ENCODE measurements at regions not wholly inside any gene's neighbourhood (a gene's known extent, or its start where the extent isn't known, plus 50 kb on each side); places are given as distances from the start of the nearest gene placed in this dataset.

DNA sequence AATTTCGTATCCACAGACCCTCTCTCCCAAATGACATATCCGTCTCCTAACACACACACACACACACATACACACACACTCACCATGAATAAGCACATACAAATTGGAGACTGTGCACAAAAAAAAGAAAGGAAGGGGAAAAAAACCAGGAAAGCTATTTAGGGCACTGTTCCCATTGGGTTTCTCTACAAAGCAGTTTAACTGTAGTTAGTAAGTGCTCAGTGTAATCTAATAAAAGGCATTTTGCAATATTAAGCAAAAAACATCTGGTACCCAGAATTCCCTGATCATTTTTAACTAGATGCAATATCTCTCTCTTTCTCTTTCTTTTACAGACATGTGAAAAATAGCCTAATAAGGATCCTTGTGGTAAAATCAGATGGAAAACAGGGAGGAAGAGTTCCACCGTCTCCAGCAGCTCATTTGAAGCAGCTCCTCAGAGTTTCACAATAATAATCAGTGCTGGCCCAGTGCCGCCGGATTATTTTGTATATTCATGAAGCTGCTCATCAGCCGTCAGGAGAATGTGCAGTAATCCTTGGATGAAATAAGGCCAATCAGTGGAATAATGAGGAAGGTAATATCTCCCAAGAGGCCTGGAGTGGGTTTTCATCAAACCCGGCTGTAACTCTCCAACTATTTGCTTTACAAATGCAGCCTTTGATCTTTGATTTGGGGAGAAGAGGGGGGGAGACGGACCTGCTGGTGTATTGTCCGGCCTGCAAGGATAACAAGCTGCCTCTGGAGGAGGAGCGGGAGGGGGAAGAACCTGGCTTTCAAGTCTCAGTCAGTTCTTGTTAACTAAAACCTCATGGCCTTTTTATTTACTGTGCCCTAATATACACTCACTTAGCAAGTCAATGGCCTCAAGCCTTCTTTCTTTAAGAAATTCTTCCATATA lies 227.6 kb upstream of the SMIM21 start:
- ChIA-PET POLR2A (no interaction called here), CTCF (interaction anchor here (0.6 to 0.7 kb wide), 2 partner anchors 427 to 498 kb away, joined by 3 to 4 read pairs; no protein-coding TSS in a partner anchor)
- no peak for DNase-seq (ENCODE audit: unreplicated experiment)
- Mint-ChIP-seq H3K27ac (ENCODE audit: low read depth, unreplicated experiment) (no peak overlapping the region), H3K27me3 (ENCODE audit: insufficient read depth, unreplicated experiment) (no peaks in the 10 kb centered on the region), H3K4me1 (ENCODE audit: insufficient read depth, unreplicated experiment) (no peaks in the 10 kb centered on the region), H3K36me3 (ENCODE audit: insufficient read depth, unreplicated experiment) (no peaks in the 10 kb centered on the region), H3K9me3 (ENCODE audit: unreplicated experiment) (peaks cover 8% of the 10 kb centered on the region), H3K4me3 (ENCODE audit: unreplicated experiment) (no peak overlapping the region)
- intact Hi-C loops (cut with micrococcal nuclease), result no loop called here
- BruUV-seq (replicated peaks), result no TSS peak
- TF ChIP-seq, protein P1, sequence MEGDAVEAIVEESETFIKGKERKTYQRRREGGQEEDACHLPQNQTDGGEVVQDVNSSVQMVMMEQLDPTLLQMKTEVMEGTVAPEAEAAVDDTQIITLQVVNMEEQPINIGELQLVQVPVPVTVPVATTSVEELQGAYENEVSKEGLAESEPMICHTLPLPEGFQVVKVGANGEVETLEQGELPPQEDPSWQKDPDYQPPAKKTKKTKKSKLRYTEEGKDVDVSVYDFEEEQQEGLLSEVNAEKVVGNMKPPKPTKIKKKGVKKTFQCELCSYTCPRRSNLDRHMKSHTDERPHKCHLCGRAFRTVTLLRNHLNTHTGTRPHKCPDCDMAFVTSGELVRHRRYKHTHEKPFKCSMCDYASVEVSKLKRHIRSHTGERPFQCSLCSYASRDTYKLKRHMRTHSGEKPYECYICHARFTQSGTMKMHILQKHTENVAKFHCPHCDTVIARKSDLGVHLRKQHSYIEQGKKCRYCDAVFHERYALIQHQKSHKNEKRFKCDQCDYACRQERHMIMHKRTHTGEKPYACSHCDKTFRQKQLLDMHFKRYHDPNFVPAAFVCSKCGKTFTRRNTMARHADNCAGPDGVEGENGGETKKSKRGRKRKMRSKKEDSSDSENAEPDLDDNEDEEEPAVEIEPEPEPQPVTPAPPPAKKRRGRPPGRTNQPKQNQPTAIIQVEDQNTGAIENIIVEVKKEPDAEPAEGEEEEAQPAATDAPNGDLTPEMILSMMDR (IDR thresholded peaks at IDR 0.05; ENCODE audit: unreplicated experiment), result no peak

DNA sequence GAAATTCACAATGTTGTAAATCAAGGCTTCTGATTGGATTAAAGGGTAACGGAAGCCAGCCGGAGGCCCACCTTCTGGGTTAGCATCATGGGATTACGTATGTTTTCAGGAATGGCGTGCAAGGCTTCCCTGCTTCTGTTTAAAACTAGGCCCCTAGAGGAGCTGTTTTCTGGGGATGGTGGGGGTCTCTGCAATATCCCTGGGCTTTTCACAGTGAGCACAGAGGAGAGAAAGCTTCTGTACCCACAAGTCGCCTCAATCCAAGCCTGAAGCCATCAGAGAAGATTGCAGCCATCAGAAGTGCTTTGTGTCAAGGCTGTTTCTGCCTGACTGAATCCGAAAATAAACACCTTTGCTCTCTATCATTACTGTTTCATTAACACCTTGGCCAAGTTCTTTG lies 226.9 kb upstream of the SMIM21 start:
- ChIA-PET POLR2A (no interaction called here), CTCF (no interaction called here)
- no peak for DNase-seq (ENCODE audit: unreplicated experiment)
- no peak overlapping the region for H3K4me3 Mint-ChIP-seq (ENCODE audit: unreplicated experiment)
- H3K9me3 Mint-ChIP-seq (ENCODE audit: unreplicated experiment), result peaks cover 8% of the 10 kb centered on the region
- H3K27me3 Mint-ChIP-seq (ENCODE audit: insufficient read depth, unreplicated experiment), result no peaks in the 10 kb centered on the region
- intact Hi-C loops (cut with micrococcal nuclease), result no loop called here
- no peaks in the 10 kb centered on the region for H3K4me1 Mint-ChIP-seq (ENCODE audit: insufficient read depth, unreplicated experiment)
- TF ChIP-seq, protein P1 (IDR thresholded peaks at IDR 0.05; ENCODE audit: unreplicated experiment), result no peak
- no peaks in the 10 kb centered on the region for H3K36me3 Mint-ChIP-seq (ENCODE audit: insufficient read depth, unreplicated experiment)
- BruUV-seq (replicated peaks), result no TSS peak
- H3K27ac Mint-ChIP-seq (ENCODE audit: low read depth, unreplicated experiment), result no peak overlapping the region

DNA sequence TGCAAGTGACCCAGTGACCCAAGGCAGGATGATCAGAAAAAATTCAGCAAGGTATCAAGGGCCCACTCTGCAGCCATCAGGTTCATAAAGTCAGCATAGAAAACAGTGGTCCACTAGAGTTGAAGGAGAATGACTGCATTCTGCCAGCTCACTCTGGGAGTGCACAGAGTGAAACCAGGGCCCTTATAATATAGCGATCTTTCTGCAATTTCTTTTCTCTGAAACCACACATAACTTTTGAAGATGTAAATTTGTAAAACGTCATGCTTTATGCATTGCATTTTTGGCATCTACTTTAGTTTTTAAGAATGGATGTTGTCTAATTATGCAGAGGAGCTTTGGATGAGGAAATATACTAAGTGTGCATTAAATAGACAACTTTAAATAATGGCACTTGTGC lies 225.0 kb upstream of the SMIM21 start:
- CTCF ChIA-PET, result no interaction called here
- H3K27ac Mint-ChIP-seq (ENCODE audit: low read depth, unreplicated experiment), result no peak overlapping the region

DNA sequence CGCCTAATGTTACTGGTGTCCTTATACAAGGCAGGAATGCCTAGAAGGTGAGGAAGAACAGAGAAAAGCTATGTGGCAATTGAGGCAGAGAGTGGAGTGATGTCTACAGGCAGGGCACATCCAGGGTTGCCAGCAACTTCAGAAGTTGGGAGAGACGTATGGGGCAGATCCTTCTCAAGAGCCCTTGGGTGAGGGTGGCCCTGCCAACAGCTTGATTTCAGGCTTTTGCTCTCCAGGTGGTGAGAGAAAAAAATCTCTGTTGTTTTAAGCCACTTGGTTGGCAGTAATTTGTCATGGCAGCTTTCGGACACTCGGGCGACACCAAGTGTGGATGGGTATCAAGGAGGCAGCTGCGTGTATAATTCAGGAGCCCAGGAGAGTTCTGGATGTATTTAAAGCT lies 217.4 kb upstream of the SMIM21 start:
- Mint-ChIP-seq H3K27me3 (ENCODE audit: insufficient read depth, unreplicated experiment) (no peaks in the 10 kb centered on the region), H3K27ac (ENCODE audit: low read depth, unreplicated experiment) (no peak overlapping the region), H3K4me3 (ENCODE audit: unreplicated experiment) (no peak overlapping the region), H3K9me3 (ENCODE audit: unreplicated experiment) (peaks cover 20% of the 10 kb centered on the region), H3K4me1 (ENCODE audit: insufficient read depth, unreplicated experiment) (no peaks in the 10 kb centered on the region), H3K36me3 (ENCODE audit: insufficient read depth, unreplicated experiment) (peaks cover 5% of the 10 kb centered on the region)
- TF ChIP-seq, protein P1 (IDR thresholded peaks at IDR 0.05; ENCODE audit: unreplicated experiment), result no peak
- DNase-seq (ENCODE audit: unreplicated experiment), result no peak
- BruUV-seq (replicated peaks), result no TSS peak
- intact Hi-C loops (cut with micrococcal nuclease), result no loop called here
- POLR2A ChIA-PET, result no interaction called here
- CTCF ChIA-PET, result interaction anchor here (0.5 kb wide), 1 partner anchor 870 kb away, joined by 3 read pairs; no protein-coding TSS in a partner anchor

More for the DNA sequence above, 225.0 kb upstream of the SMIM21 start:
- H3K36me3 Mint-ChIP-seq (ENCODE audit: insufficient read depth, unreplicated experiment), result no peaks in the 10 kb centered on the region
- no peaks in the 10 kb centered on the region for H3K4me1 Mint-ChIP-seq (ENCODE audit: insufficient read depth, unreplicated experiment)
- intact Hi-C loops (cut with micrococcal nuclease), result no loop called here
- no peak overlapping the region for H3K4me3 Mint-ChIP-seq (ENCODE audit: unreplicated experiment)
- POLR2A ChIA-PET, result no interaction called here
- no peaks in the 10 kb centered on the region for H3K9me3 Mint-ChIP-seq (ENCODE audit: unreplicated experiment)
- DNase-seq (ENCODE audit: unreplicated experiment), result no peak
- BruUV-seq (replicated peaks), result no TSS peak
- no peaks in the 10 kb centered on the region for H3K27me3 Mint-ChIP-seq (ENCODE audit: insufficient read depth, unreplicated experiment)
- TF ChIP-seq, protein P1 (IDR thresholded peaks at IDR 0.05; ENCODE audit: unreplicated experiment), result no peak

Data from MCF 10A (cell line).